Activated B cell treated with CpG ODN at 0.5 μM for 24 hours (primary cell): ENCODE measurements at regions not wholly inside any gene's neighbourhood (a gene's known extent, or its start where the extent isn't known, plus 50 kb on each side); places are given as distances from the start of the nearest gene placed in this dataset.

ENCODE experiments used
- ATAC-seq: fragments of 200-7000 bp; cut with Tn5 transposase; one replicate; pipeline ENCODE4 v1.10.0; 2021; ENCODE audit warnings: low read depth, mild to moderate bottlenecking, moderate library complexity
- CTCF ChIA-PET: fragments of 350-600 bp; sonication (Branson Sonifier 250); formaldehyde crosslinking; loops from one replicate; lab custom pipeline; 2021; ENCODE audit warnings: antibody characterized with exemption; lab: Charles Lee
- POLR2A ChIA-PET: fragments of 350-600 bp; sonication (Branson Sonifier 250); formaldehyde crosslinking; loops from one replicate; lab custom pipeline; 2021; ENCODE audit warnings: antibody characterized with exemption; lab: Charles Lee
- DNase-seq: peaks from one replicate; pipeline ENCODE4 v3.0.0; 2022
- H3K27ac Mint-ChIP-seq: one replicate; pipeline ENCODE4 v1.8.0; 2020; ENCODE audit warnings: mixed read lengths
- H3K27me3 Mint-ChIP-seq: one replicate; pipeline ENCODE4 v1.8.0; 2021; ENCODE audit warnings: mixed read lengths
- H3K36me3 Mint-ChIP-seq: one replicate; pipeline ENCODE4 v1.8.0; 2021; ENCODE audit warnings: low read depth, mixed read lengths
- H3K4me1 Mint-ChIP-seq: one replicate; pipeline ENCODE4 v1.8.0; 2021; ENCODE audit warnings: mixed read lengths
- H3K4me3 Mint-ChIP-seq: one replicate; pipeline ENCODE4 v1.8.0; 2020; ENCODE audit warnings: mild to moderate bottlenecking, mixed read lengths
- H3K9me3 Mint-ChIP-seq: one replicate; pipeline ENCODE4 v1.8.0; 2020; ENCODE audit warnings: mixed read lengths
- intact Hi-C: fragments of 100-400 bp; cut with micrococcal nuclease; formaldehyde crosslinking; loops from one replicate; pipeline ENCODE4 v1.15.1; 2024
- TF ChIP-seq, protein P1 (sequence below): fragments of 200-600 bp; IDR thresholded peaks from one replicate; pipeline ENCODE4 v1.8.0; 2022; ENCODE audit warnings: antibody characterized with exemption, mild to moderate bottlenecking

DNA sequence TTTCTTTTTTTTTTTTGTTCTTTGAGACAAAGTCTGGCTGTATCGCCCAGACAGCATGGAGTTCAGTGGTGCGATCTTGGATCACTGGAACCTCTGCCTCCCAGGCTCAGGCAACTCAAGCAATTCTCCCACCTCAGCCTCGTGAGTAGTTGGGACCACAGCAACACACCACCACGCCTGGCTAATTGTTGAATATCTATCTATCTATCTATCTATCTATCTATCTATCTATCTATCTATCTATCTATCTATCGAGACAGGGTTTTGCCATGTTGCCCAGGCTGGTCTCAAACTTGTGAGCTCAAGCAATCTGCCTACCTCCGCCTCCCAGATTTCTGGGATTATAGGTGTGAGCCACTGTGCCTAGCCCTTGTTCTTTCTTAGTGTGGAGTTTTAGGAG lies 143.3 kb upstream of the DPH6 start:
- POLR2A ChIA-PET = no interaction called here
- CTCF ChIA-PET = no interaction called here
- intact Hi-C loops = no loop called here
- DNase-seq = no peak
- Mint-ChIP-seq H3K36me3 (no peaks in the 10 kb centered on the region), H3K4me1 (no peaks in the 10 kb centered on the region), H3K9me3 (no peaks in the 10 kb centered on the region), H3K27ac (no peak overlapping the region), H3K27me3 (peaks cover 11% of the 10 kb centered on the region), H3K4me3 (no peak overlapping the region)
- no peak for ATAC-seq
- TF ChIP-seq, protein P1, sequence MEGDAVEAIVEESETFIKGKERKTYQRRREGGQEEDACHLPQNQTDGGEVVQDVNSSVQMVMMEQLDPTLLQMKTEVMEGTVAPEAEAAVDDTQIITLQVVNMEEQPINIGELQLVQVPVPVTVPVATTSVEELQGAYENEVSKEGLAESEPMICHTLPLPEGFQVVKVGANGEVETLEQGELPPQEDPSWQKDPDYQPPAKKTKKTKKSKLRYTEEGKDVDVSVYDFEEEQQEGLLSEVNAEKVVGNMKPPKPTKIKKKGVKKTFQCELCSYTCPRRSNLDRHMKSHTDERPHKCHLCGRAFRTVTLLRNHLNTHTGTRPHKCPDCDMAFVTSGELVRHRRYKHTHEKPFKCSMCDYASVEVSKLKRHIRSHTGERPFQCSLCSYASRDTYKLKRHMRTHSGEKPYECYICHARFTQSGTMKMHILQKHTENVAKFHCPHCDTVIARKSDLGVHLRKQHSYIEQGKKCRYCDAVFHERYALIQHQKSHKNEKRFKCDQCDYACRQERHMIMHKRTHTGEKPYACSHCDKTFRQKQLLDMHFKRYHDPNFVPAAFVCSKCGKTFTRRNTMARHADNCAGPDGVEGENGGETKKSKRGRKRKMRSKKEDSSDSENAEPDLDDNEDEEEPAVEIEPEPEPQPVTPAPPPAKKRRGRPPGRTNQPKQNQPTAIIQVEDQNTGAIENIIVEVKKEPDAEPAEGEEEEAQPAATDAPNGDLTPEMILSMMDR = no peak

GRCh38 chr15:35690089-35690488 lies 144.1 kb upstream of the DPH6 start:
- ChIA-PET CTCF (no interaction called here), POLR2A (no interaction called here)
- Mint-ChIP-seq H3K36me3 (no peaks in the 10 kb centered on the region), H3K4me3 (no peak overlapping the region), H3K9me3 (no peaks in the 10 kb centered on the region), H3K4me1 (no peaks in the 10 kb centered on the region), H3K27ac (no peak overlapping the region), H3K27me3 (peaks cover 11% of the 10 kb centered on the region)
- intact Hi-C loops = no loop called here
- no peak for DNase-seq
- TF ChIP-seq, protein P1 = no peak
- no peak for ATAC-seq

- H3K27ac Mint-ChIP-seq = no peak overlapping the region
- TF ChIP-seq, protein P1 = no peak
- H3K27me3 Mint-ChIP-seq = peaks cover 8% of the 10 kb centered on the region
Measured at GRCh38 chr15:35690698-35691116, 144.7 kb upstream of the DPH6 start.

DNA sequence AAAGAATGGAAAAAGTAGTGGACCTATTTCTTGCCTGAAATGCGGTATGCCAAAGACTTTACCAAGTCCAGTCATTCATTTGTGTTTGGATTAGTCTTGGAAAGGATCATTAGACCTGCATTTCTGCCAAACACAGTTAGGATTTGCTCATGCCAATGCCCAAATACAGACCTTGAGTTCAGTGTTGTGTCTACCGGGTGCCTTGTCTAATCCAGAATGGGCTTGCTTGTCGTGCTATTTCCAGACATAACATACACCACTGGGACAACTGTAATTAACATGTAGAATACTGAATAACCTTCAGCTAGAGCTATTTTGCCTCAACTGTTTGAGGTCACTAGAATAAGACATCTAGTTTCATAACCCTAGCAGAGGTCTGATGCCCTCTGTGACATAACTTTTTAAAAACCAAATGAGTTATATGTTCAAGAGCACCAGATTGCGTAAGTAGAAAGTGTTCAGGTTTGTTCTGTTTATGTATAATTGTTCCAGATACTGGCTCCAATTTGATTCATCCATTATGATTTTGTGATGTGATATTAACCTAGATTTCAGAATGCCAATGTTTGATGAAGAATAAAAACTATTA lies 145.3 kb upstream of the DPH6 start:
- intact Hi-C loops = no loop called here
- Mint-ChIP-seq H3K4me3 (no peak overlapping the region), H3K4me1 (no peaks in the 10 kb centered on the region), H3K27me3 (peaks cover 6% of the 10 kb centered on the region), H3K9me3 (no peaks in the 10 kb centered on the region), H3K36me3 (no peaks in the 10 kb centered on the region), H3K27ac (no peak overlapping the region)
- ChIA-PET POLR2A (no interaction called here), CTCF (no interaction called here)
- ATAC-seq (no peak), DNase-seq (no peak)
- TF ChIP-seq, protein P1 = no peak

More at GRCh38 chr15:35690698-35691116, 144.7 kb upstream of the DPH6 start:
- H3K36me3 Mint-ChIP-seq = no peaks in the 10 kb centered on the region
- ATAC-seq (no peak), DNase-seq (no peak)
- no peaks in the 10 kb centered on the region for H3K4me1 Mint-ChIP-seq
- H3K4me3 Mint-ChIP-seq = no peak overlapping the region
- no peaks in the 10 kb centered on the region for H3K9me3 Mint-ChIP-seq
- CTCF ChIA-PET = no interaction called here
- POLR2A ChIA-PET = no interaction called here
- intact Hi-C loops = no loop called here

GRCh38 chr15:35691891-35692867 lies 146.2 kb upstream of the DPH6 start:
- ATAC-seq = no peak
- CTCF ChIA-PET = no interaction called here
- Mint-ChIP-seq H3K9me3 (no peaks in the 10 kb centered on the region), H3K4me3 (no peak overlapping the region), H3K4me1 (no peaks in the 10 kb centered on the region), H3K27me3 (peaks cover 3% of the 10 kb centered on the region), H3K27ac (no peak overlapping the region), H3K36me3 (no peaks in the 10 kb centered on the region)
- TF ChIP-seq, protein P1 = no peak
- POLR2A ChIA-PET = no interaction called here
- no peak for DNase-seq
- intact Hi-C loops = no loop called here
